ENCODE measurements at regions not wholly inside any gene's neighbourhood (a gene's known extent, or its start where the extent isn't known, plus 50 kb on each side); places are given as distances from the start of the nearest gene placed in this dataset.

- TF ChIP-seq, protein P1, sequence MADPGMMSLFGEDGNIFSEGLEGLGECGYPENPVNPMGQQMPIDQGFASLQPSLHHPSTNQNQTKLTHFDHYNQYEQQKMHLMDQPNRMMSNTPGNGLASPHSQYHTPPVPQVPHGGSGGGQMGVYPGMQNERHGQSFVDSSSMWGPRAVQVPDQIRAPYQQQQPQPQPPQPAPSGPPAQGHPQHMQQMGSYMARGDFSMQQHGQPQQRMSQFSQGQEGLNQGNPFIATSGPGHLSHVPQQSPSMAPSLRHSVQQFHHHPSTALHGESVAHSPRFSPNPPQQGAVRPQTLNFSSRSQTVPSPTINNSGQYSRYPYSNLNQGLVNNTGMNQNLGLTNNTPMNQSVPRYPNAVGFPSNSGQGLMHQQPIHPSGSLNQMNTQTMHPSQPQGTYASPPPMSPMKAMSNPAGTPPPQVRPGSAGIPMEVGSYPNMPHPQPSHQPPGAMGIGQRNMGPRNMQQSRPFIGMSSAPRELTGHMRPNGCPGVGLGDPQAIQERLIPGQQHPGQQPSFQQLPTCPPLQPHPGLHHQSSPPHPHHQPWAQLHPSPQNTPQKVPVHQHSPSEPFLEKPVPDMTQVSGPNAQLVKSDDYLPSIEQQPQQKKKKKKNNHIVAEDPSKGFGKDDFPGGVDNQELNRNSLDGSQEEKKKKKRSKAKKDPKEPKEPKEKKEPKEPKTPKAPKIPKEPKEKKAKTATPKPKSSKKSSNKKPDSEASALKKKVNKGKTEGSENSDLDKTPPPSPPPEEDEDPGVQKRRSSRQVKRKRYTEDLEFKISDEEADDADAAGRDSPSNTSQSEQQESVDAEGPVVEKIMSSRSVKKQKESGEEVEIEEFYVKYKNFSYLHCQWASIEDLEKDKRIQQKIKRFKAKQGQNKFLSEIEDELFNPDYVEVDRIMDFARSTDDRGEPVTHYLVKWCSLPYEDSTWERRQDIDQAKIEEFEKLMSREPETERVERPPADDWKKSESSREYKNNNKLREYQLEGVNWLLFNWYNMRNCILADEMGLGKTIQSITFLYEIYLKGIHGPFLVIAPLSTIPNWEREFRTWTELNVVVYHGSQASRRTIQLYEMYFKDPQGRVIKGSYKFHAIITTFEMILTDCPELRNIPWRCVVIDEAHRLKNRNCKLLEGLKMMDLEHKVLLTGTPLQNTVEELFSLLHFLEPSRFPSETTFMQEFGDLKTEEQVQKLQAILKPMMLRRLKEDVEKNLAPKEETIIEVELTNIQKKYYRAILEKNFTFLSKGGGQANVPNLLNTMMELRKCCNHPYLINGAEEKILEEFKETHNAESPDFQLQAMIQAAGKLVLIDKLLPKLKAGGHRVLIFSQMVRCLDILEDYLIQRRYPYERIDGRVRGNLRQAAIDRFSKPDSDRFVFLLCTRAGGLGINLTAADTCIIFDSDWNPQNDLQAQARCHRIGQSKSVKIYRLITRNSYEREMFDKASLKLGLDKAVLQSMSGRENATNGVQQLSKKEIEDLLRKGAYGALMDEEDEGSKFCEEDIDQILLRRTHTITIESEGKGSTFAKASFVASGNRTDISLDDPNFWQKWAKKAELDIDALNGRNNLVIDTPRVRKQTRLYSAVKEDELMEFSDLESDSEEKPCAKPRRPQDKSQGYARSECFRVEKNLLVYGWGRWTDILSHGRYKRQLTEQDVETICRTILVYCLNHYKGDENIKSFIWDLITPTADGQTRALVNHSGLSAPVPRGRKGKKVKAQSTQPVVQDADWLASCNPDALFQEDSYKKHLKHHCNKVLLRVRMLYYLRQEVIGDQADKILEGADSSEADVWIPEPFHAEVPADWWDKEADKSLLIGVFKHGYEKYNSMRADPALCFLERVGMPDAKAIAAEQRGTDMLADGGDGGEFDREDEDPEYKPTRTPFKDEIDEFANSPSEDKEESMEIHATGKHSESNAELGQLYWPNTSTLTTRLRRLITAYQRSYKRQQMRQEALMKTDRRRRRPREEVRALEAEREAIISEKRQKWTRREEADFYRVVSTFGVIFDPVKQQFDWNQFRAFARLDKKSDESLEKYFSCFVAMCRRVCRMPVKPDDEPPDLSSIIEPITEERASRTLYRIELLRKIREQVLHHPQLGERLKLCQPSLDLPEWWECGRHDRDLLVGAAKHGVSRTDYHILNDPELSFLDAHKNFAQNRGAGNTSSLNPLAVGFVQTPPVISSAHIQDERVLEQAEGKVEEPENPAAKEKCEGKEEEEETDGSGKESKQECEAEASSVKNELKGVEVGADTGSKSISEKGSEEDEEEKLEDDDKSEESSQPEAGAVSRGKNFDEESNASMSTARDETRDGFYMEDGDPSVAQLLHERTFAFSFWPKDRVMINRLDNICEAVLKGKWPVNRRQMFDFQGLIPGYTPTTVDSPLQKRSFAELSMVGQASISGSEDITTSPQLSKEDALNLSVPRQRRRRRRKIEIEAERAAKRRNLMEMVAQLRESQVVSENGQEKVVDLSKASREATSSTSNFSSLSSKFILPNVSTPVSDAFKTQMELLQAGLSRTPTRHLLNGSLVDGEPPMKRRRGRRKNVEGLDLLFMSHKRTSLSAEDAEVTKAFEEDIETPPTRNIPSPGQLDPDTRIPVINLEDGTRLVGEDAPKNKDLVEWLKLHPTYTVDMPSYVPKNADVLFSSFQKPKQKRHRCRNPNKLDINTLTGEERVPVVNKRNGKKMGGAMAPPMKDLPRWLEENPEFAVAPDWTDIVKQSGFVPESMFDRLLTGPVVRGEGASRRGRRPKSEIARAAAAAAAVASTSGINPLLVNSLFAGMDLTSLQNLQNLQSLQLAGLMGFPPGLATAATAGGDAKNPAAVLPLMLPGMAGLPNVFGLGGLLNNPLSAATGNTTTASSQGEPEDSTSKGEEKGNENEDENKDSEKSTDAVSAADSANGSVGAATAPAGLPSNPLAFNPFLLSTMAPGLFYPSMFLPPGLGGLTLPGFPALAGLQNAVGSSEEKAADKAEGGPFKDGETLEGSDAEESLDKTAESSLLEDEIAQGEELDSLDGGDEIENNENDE (IDR thresholded peaks at IDR 0.05; ENCODE audit: insufficient replicate concordance, low read length), result no peak
- TF ChIP-seq FOSL1 (IDR thresholded peaks at IDR 0.05; ENCODE audit: insufficient read depth, low read depth, low read length) (no peak), RAD21 (IDR thresholded peaks at IDR 0.05 in 1 of 2, conservative IDR thresholded peaks at IDR 0.05 in 1 of 2; ENCODE audit: low read depth in 2 of 2, low read length in 2 of 2) (no peak), EZH2 (IDR thresholded peaks at IDR 0.05; ENCODE audit: low read depth, low read length, severe bottlenecking) (no peak), CEBPB (IDR thresholded peaks at IDR 0.05; ENCODE audit: low read depth, low read length) (no peak), NANOG (IDR thresholded peaks at IDR 0.05; ENCODE audit: insufficient read depth, low read depth, low read length, poor library complexity, severe bottlenecking) (no peak), GTF2F1 (IDR thresholded peaks at IDR 0.05; ENCODE audit: borderline replicate concordance, low read depth, low read length) (no peak), TCF12 (IDR thresholded peaks at IDR 0.05; ENCODE audit: low read depth, low read length) (no peak), CHD2 (IDR thresholded peaks at IDR 0.05; ENCODE audit: low read length) (no peak), TBP (IDR thresholded peaks at IDR 0.05; ENCODE audit: low read depth, low read length) (no peak), EP300 (IDR thresholded peaks at IDR 0.05; ENCODE audit: borderline replicate concordance in 1 of 2, low read depth in 2 of 2, low read length in 2 of 2) (no peak)
Measured at GRCh38 chr6:149147195-149147594, 170.3 kb upstream of the TAB2 start (continued).

Measured in H1 (cell line).